ENCODE measurements at regions not wholly inside any gene's neighbourhood (a gene's known extent, or its start where the extent isn't known, plus 50 kb on each side); places are given as distances from the start of the nearest gene placed in this dataset.
A peak's percentile ranks its signal among the peaks of the same experiment; 100 is the strongest.

GRCh38 chr16:79415983-79416640, 184.4 kb downstream of the MAF start:
- TF ChIP-seq CTCF (IDR thresholded peaks at IDR 0.05; ENCODE audit: control extremely low read depth, extremely low read depth): no peak
- H3K9me3 ChIP-seq (ENCODE audit: control insufficient read depth in 4 of 4, insufficient read depth in 3 of 4, low read length in 3 of 4): peaks cover 0 to 2% (median 0%) of the 10 kb centered on the region in 4 donors
- peaks cover 0 to 12% (median 4%) of the 10 kb centered on the region in 5 donors for H3K4me1 ChIP-seq (ENCODE audit: control insufficient read depth in 5 of 5, insufficient read depth in 5 of 5, low read length in 5 of 5)
- DNase-seq (no peak), ATAC-seq (ENCODE audit: insufficient read depth, low FRiP score) (no peak)
- WGBS, 2 donors: 51 to 72% methylated on average over 12 of the region's 12 CpGs
- H3K27me3 ChIP-seq (ENCODE audit: control insufficient read depth in 3 of 3, insufficient read depth in 3 of 3, low read length in 2 of 3): no peaks in the 10 kb centered on the region
- H3K36me3 ChIP-seq (ENCODE audit: control insufficient read depth in 4 of 4, insufficient read depth in 4 of 4, low read length in 4 of 4): no peaks in the 10 kb centered on the region
- H3K4me3 ChIP-seq: no peak overlapping the region
- no peak overlapping the region for H3K9ac ChIP-seq (ENCODE audit: insufficient read depth in 1 of 2, low read length in 2 of 2)
- no peak overlapping the region for H3K27ac ChIP-seq (ENCODE audit: low read depth in 1 of 2, low read length in 1 of 2)

- 36 to 66% methylated on average over 3 of the region's 3 CpGs for WGBS, 2 donors
- Histone ChIP-seq H3K36me3 (ENCODE audit: control insufficient read depth in 4 of 4, insufficient read depth in 4 of 4, low read length in 4 of 4) (no peaks in the 10 kb centered on the region), H3K27me3 (ENCODE audit: control insufficient read depth in 3 of 3, insufficient read depth in 3 of 3, low read length in 2 of 3) (no peaks in the 10 kb centered on the region), H3K9me3 (ENCODE audit: control insufficient read depth in 4 of 4, insufficient read depth in 3 of 4, low read length in 3 of 4) (no peaks in the 10 kb centered on the region), H3K9ac (ENCODE audit: insufficient read depth in 1 of 2, low read length in 2 of 2) (no peak overlapping the region), H3K4me3 (no peak overlapping the region), H3K4me1 (ENCODE audit: control insufficient read depth in 5 of 5, insufficient read depth in 5 of 5, low read length in 5 of 5) (peaks cover 0 to 7% (median 4%) of the 10 kb centered on the region in 5 donors), H3K27ac (ENCODE audit: low read depth in 1 of 2, low read length in 1 of 2) (no peak overlapping the region)
- DNase-seq (peak in 1 of 3 donors; percentile 72), ATAC-seq (ENCODE audit: insufficient read depth, low FRiP score) (no peak)
- no peak for TF ChIP-seq CTCF (IDR thresholded peaks at IDR 0.05; ENCODE audit: control extremely low read depth, extremely low read depth)
Measured at GRCh38 chr16:79412783-79413225, 187.7 kb downstream of the MAF start.

GRCh38 chr16:79411805-79412204, 188.7 kb downstream of the MAF start:
- ATAC-seq (ENCODE audit: insufficient read depth, low FRiP score) (no peak), DNase-seq (no peak)
- H3K27ac ChIP-seq (ENCODE audit: low read depth in 1 of 2, low read length in 1 of 2): no peak overlapping the region
- no peak overlapping the region for H3K9ac ChIP-seq (ENCODE audit: insufficient read depth in 1 of 2, low read length in 2 of 2)
- no peak for TF ChIP-seq CTCF (IDR thresholded peaks at IDR 0.05; ENCODE audit: control extremely low read depth, extremely low read depth)
- H3K36me3 ChIP-seq (ENCODE audit: control insufficient read depth in 4 of 4, insufficient read depth in 4 of 4, low read length in 4 of 4): no peaks in the 10 kb centered on the region
- no peak overlapping the region for H3K4me3 ChIP-seq
- no peaks in the 10 kb centered on the region for H3K9me3 ChIP-seq (ENCODE audit: control insufficient read depth in 4 of 4, insufficient read depth in 3 of 4, low read length in 3 of 4)
- WGBS, 2 donors: 79 to 83% methylated on average over 4 of the region's 4 CpGs
- no peaks in the 10 kb centered on the region for H3K27me3 ChIP-seq (ENCODE audit: control insufficient read depth in 3 of 3, insufficient read depth in 3 of 3, low read length in 2 of 3)
- H3K4me1 ChIP-seq (ENCODE audit: control insufficient read depth in 5 of 5, insufficient read depth in 5 of 5, low read length in 5 of 5): peaks cover 0 to 4% (median 3%) of the 10 kb centered on the region in 5 donors

GRCh38 chr16:79411357-79411756, 189.2 kb downstream of the MAF start:
- no peak for ATAC-seq (ENCODE audit: insufficient read depth, low FRiP score)
- no peaks in the 10 kb centered on the region for H3K27me3 ChIP-seq (ENCODE audit: control insufficient read depth in 3 of 3, insufficient read depth in 3 of 3, low read length in 2 of 3)
- no peak for DNase-seq
- no peaks in the 10 kb centered on the region for H3K9me3 ChIP-seq (ENCODE audit: control insufficient read depth in 4 of 4, insufficient read depth in 3 of 4, low read length in 3 of 4)
- no peak overlapping the region for H3K27ac ChIP-seq (ENCODE audit: low read depth in 1 of 2, low read length in 1 of 2)
- no peaks in the 10 kb centered on the region for H3K36me3 ChIP-seq (ENCODE audit: control insufficient read depth in 4 of 4, insufficient read depth in 4 of 4, low read length in 4 of 4)
- peaks cover 0 to 4% (median 3%) of the 10 kb centered on the region in 5 donors for H3K4me1 ChIP-seq (ENCODE audit: control insufficient read depth in 5 of 5, insufficient read depth in 5 of 5, low read length in 5 of 5)
- no peak for TF ChIP-seq CTCF (IDR thresholded peaks at IDR 0.05; ENCODE audit: control extremely low read depth, extremely low read depth)
- no peak overlapping the region for H3K9ac ChIP-seq (ENCODE audit: insufficient read depth in 1 of 2, low read length in 2 of 2)
- no peak overlapping the region for H3K4me3 ChIP-seq

Data from lung (tissue), 11 donors.